Left ventricle myocardium inferior (tissue), 1 donor: ENCODE measurements at regions not wholly inside any gene's neighbourhood (a gene's known extent, or its start where the extent isn't known, plus 50 kb on each side); places are given as distances from the start of the nearest gene placed in this dataset.
"Not testable (repeated sequence)": the region's sequence is repeated elsewhere in the genome, so short reads cannot be mapped to it uniquely, and the experiment has no call there.

Experiments
- DNase-seq: peaks from one replicate; pipeline ENCODE4 v3.0.0-alpha.2; 2020
- H3K27ac ChIP-seq: fragments of 200-600 bp; replicated peaks from 2 replicates; pipeline ENCODE4 v1.8.0; 2021
- H3K27me3 ChIP-seq: fragments of 200-600 bp; 2 replicates; pipeline ENCODE4 v1.8.0; 2021; ENCODE audit warnings: low read depth
- H3K36me3 ChIP-seq: fragments of 200-600 bp; 2 replicates; pipeline ENCODE4 v1.8.0; 2021
- H3K4me1 ChIP-seq: fragments of 200-600 bp; 2 replicates; pipeline ENCODE4 v1.8.0; 2021
- H3K4me3 ChIP-seq: fragments of 200-600 bp; 2 replicates; pipeline ENCODE4 v1.8.0; 2021; ENCODE audit warnings: mild to moderate bottlenecking, moderate library complexity
- H3K9me3 ChIP-seq: fragments of 200-600 bp; replicated peaks from 2 replicates; pipeline ENCODE4 v1.8.0; 2021
- CTCF ChIP-seq: fragments of 200-600 bp; IDR thresholded peaks from 2 replicates; pipeline ENCODE4 v1.8.0; 2021; ENCODE audit warnings: antibody characterized with exemption, mild to moderate bottlenecking, borderline replicate concordance
- intact Hi-C: fragments of 100-400 bp; cut with micrococcal nuclease; formaldehyde crosslinking; loops from one replicate; pipeline ENCODE4 v1.11.0; 2022
- donor health status: DM: no; HTN: yes; CAD: no; lungs with severe emphysema.

GRCh38 chr3:21017115-21017852 is 733.7 kb downstream of the ZNF385D start:
- Histone ChIP-seq H3K27ac (no peak overlapping the region), H3K36me3 (no peaks in the 10 kb centered on the region), H3K27me3 (no peaks in the 10 kb centered on the region), H3K4me1 (no peaks in the 10 kb centered on the region), H3K4me3 (no peak overlapping the region), H3K9me3 (peaks cover 38% of the 10 kb centered on the region)
- intact Hi-C loops: no loop called here
- TF ChIP-seq CTCF: no peak
- DNase-seq: no peak

GRCh38 chr3:21013566-21013965 is 737.4 kb downstream of the ZNF385D start:
- Histone ChIP-seq H3K27me3 (no peaks in the 10 kb centered on the region), H3K36me3 (no peaks in the 10 kb centered on the region), H3K27ac (no peak overlapping the region), H3K4me1 (no peaks in the 10 kb centered on the region), H3K9me3 (peaks cover 38% of the 10 kb centered on the region), H3K4me3 (no peak overlapping the region)
- intact Hi-C loops: no loop called here
- DNase-seq: no peak
- no peak for TF ChIP-seq CTCF

- no peaks in the 10 kb centered on the region for H3K4me1 ChIP-seq
- H3K27me3 ChIP-seq: no peaks in the 10 kb centered on the region
- no peaks in the 10 kb centered on the region for H3K36me3 ChIP-seq
- no peak for DNase-seq
- TF ChIP-seq CTCF: no peak
- no peak overlapping the region for H3K27ac ChIP-seq
- no peak overlapping the region for H3K4me3 ChIP-seq
- intact Hi-C loops: no loop called here
- no peaks in the 10 kb centered on the region for H3K9me3 ChIP-seq
Observed at GRCh38 chr3:20999661-21000060, 751.3 kb downstream of the ZNF385D start.

GRCh38 chr3:20997183-20997582 is 753.8 kb downstream of the ZNF385D start:
- Histone ChIP-seq H3K27ac (no peak overlapping the region), H3K9me3 (no peaks in the 10 kb centered on the region), H3K4me3 (no peak overlapping the region), H3K27me3 (no peaks in the 10 kb centered on the region), H3K36me3 (no peaks in the 10 kb centered on the region), H3K4me1 (no peaks in the 10 kb centered on the region)
- intact Hi-C loops: no loop called here
- no peak for TF ChIP-seq CTCF
- DNase-seq: no peak

GRCh38 chr3:20990896-20991295 is 760.1 kb downstream of the ZNF385D start:
- no peak for TF ChIP-seq CTCF
- Histone ChIP-seq H3K4me3 (no peak overlapping the region), H3K4me1 (no peaks in the 10 kb centered on the region), H3K36me3 (no peaks in the 10 kb centered on the region), H3K27me3 (no peaks in the 10 kb centered on the region), H3K27ac (no peak overlapping the region), H3K9me3 (no peaks in the 10 kb centered on the region)
- DNase-seq: no peak
- intact Hi-C loops: no loop called here

GRCh38 chr3:20989653-20990052 is 761.4 kb downstream of the ZNF385D start:
- H3K4me3 ChIP-seq, H3K27ac ChIP-seq, DNase-seq, H3K9me3 ChIP-seq, H3K27me3 ChIP-seq, intact Hi-C loops, H3K36me3 ChIP-seq, H3K4me1 ChIP-seq: not testable (repeated sequence)
